NCI-H748 (cell line): ENCODE measurements at regions not wholly inside any gene's neighbourhood (a gene's known extent, or its start where the extent isn't known, plus 50 kb on each side); places are given as distances from the start of the nearest gene placed in this dataset.
"Not testable (repeated sequence)": the region's sequence is repeated elsewhere in the genome, so short reads cannot be mapped to it uniquely, and the experiment has no call there.

Experiments used
- DNase-seq: peaks from one replicate; lab custom pipeline; 2025; ENCODE audit not compliant: unreplicated experiment; lab: John Stamatoyannopoulos, UW

- DNase-seq, result no peak
These were observed 160.3 kb upstream of the MVB12B start for GRCh38 chr9:126166291-126166690.

- DNase-seq, result no peak
These were observed 159.8 kb upstream of the MVB12B start for GRCh38 chr9:126166866-126167265.

- no peak for DNase-seq
These were observed 156.9 kb upstream of the MVB12B start for GRCh38 chr9:126169736-126170135.

GRCh38 chr9:126170286-126170823 is 156.3 kb upstream of the MVB12B start:
- no peak for DNase-seq

- no peak for DNase-seq
These were observed 155.0 kb upstream of the MVB12B start for GRCh38 chr9:126171641-126172040.

GRCh38 chr9:126173401-126173800 is 153.2 kb upstream of the MVB12B start:
- DNase-seq, result no peak

- DNase-seq, result no peak
These were observed 152.7 kb upstream of the MVB12B start for GRCh38 chr9:126173929-126174328.

GRCh38 chr9:126183266-126183665 is 143.4 kb upstream of the MVB12B start:
- no peak for DNase-seq

GRCh38 chr9:126190994-126191393 is 135.6 kb upstream of the MVB12B start:
- not testable (repeated sequence) for DNase-seq

GRCh38 chr9:126198854-126199253 is 127.8 kb upstream of the MVB12B start:
- no peak for DNase-seq

GRCh38 chr9:126203313-126203712 is 123.3 kb upstream of the MVB12B start:
- DNase-seq, result no peak

GRCh38 chr9:126204197-126204596 is 122.4 kb upstream of the MVB12B start:
- no peak for DNase-seq

- DNase-seq, result no peak
These were observed 121.9 kb upstream of the MVB12B start for GRCh38 chr9:126204708-126205225.

- DNase-seq, result no peak
These were observed 121.4 kb upstream of the MVB12B start for GRCh38 chr9:126205265-126205664.

GRCh38 chr9:126205845-126206498 is 120.7 kb upstream of the MVB12B start:
- no peak for DNase-seq

- DNase-seq, result peak; percentile 47
These were observed 119.4 kb upstream of the MVB12B start for GRCh38 chr9:126207256-126207655.

- no peak for DNase-seq
These were observed 118.3 kb upstream of the MVB12B start for GRCh38 chr9:126208216-126208758.

- DNase-seq, result no peak
These were observed 115.1 kb upstream of the MVB12B start for GRCh38 chr9:126211441-126212074.

GRCh38 chr9:126215486-126215885 is 111.1 kb upstream of the MVB12B start:
- no peak for DNase-seq

- no peak for DNase-seq
These were observed 109.8 kb upstream of the MVB12B start for GRCh38 chr9:126216826-126217225.

- no peak for DNase-seq
These were observed 109.4 kb upstream of the MVB12B start for GRCh38 chr9:126217250-126217653.

GRCh38 chr9:126217797-126218196 is 108.8 kb upstream of the MVB12B start:
- DNase-seq, result no peak
